CD14-positive monocyte (primary cell): ENCODE measurements at regions not wholly inside any gene's neighbourhood (a gene's known extent, or its start where the extent isn't known, plus 50 kb on each side); places are given as distances from the start of the nearest gene placed in this dataset.

Experiments used
- DNase-seq, 3 donors: peaks; one replicate each; pipeline ENCODE4 v3.0.0-alpha.2; 2011 to 2022
- H2AFZ ChIP-seq: 2 replicates; pipeline ENCODE4 v1.6.0; 2012; ENCODE audit warnings: mild to moderate bottlenecking, low read depth, low read length, inconsistent platforms; ENCODE audit not compliant: insufficient read depth, poor library complexity, severe bottlenecking
- H3K27ac ChIP-seq, 2 donors: 1 replicate in 1 of 2; 2 replicates in 1 of 2; pipeline ENCODE4 v1.5.1; 2012 to 2013; ENCODE audit warnings: low read length in 2 of 2, control low read depth in 1 of 2, inconsistent platforms in 1 of 2, low read depth in 1 of 2, mild to moderate bottlenecking in 1 of 2
- H3K27me3 ChIP-seq, 2 donors: one replicate each; pipeline versions ENCODE4 v1.6.0 to v1.6.1; 2011 to 2013; ENCODE audit warnings: low read length in 2 of 2; ENCODE audit not compliant: control insufficient read depth in 2 of 2, insufficient read depth in 2 of 2
- H3K36me3 ChIP-seq, 2 donors: replicated peaks in 1 of 2; 1 replicate in 1 of 2; 2 replicates in 1 of 2; pipeline versions ENCODE4 v1.5.1 to v1.6.1; 2012 to 2013; ENCODE audit warnings: low read length in 2 of 2, control low read depth in 1 of 2, inconsistent platforms in 1 of 2, mild to moderate bottlenecking in 1 of 2; ENCODE audit not compliant: insufficient read depth in 2 of 2, control insufficient read depth in 1 of 2
- H3K4me1 ChIP-seq, 2 donors: 1 replicate in 1 of 2; 2 replicates in 1 of 2; pipeline versions ENCODE4 v1.5.1 to v1.6.1; 2012 to 2013; ENCODE audit warnings: low read length in 2 of 2, control low read depth in 1 of 2, inconsistent platforms in 1 of 2, mild to moderate bottlenecking in 1 of 2, moderate library complexity in 1 of 2; ENCODE audit not compliant: insufficient read depth in 2 of 2, control insufficient read depth in 1 of 2
- H3K4me2 ChIP-seq: replicated peaks from 2 replicates; pipeline ENCODE3; 2012; ENCODE audit warnings: low read length, moderate library complexity, mild to moderate bottlenecking; ENCODE audit not compliant: poor library complexity, severe bottlenecking; ENCODE audit errors: extremely low read depth
- H3K4me3 ChIP-seq, 3 experiments: fragments of 200-600 bp in 1 of 3; sonication (generic) in 1 of 3; replicated peaks in 1 of 3; 1 replicate in 2 of 3; 2 replicates in 1 of 3; pipeline ENCODE4 v1.5.1; 2011 to 2013; ENCODE audit warnings: low read length in 3 of 3, mild to moderate bottlenecking in 3 of 3, control low read depth in 2 of 3, low read depth in 2 of 3, inconsistent platforms in 1 of 3, moderate library complexity in 1 of 3
- H3K79me2 ChIP-seq: 2 replicates; pipeline ENCODE4 v1.6.0; 2012; ENCODE audit warnings: mild to moderate bottlenecking, control low read depth, inconsistent platforms, low read length, moderate library complexity; ENCODE audit not compliant: insufficient read depth
- H3K9ac ChIP-seq: 2 replicates; pipeline ENCODE4 v1.6.0; 2017; ENCODE audit warnings: low read length, mild to moderate bottlenecking; ENCODE audit not compliant: insufficient read depth, poor library complexity, severe bottlenecking
- H3K9me3 ChIP-seq, 2 donors: replicated peaks in 1 of 2; 1 replicate in 1 of 2; 2 replicates in 1 of 2; pipeline versions ENCODE4 v1.5.1 to v1.6.1; 2012 to 2013; ENCODE audit warnings: low read length in 2 of 2, control low read depth in 1 of 2; ENCODE audit not compliant: control insufficient read depth in 1 of 2, insufficient read depth in 1 of 2
- H4K20me1 ChIP-seq: 2 replicates; pipeline ENCODE4 v1.6.0; 2012; ENCODE audit warnings: mild to moderate bottlenecking, low read length, control low read depth, moderate library complexity; ENCODE audit not compliant: insufficient read depth
- H3K27ac Mint-ChIP-seq, 7 donors: one replicate each; pipeline ENCODE4 v1.8.0; 2020; ENCODE audit warnings: mild to moderate bottlenecking in 7 of 7, mixed read lengths in 7 of 7, moderate library complexity in 6 of 7, inconsistent platforms in 2 of 7
- H3K27me3 Mint-ChIP-seq, 3 donors: one replicate each; pipeline ENCODE4 v1.8.0; 2021 to 2022; ENCODE audit warnings: low read depth in 3 of 3, mild to moderate bottlenecking in 3 of 3, mixed read lengths in 3 of 3, moderate library complexity in 3 of 3, inconsistent platforms in 1 of 3
- H3K36me3 Mint-ChIP-seq, 2 donors: one replicate each; pipeline ENCODE4 v1.8.0; 2020; ENCODE audit warnings: mixed read lengths in 2 of 2, inconsistent platforms in 1 of 2, mild to moderate bottlenecking in 1 of 2
- H3K4me1 Mint-ChIP-seq: one replicate; pipeline ENCODE4 v1.8.0; 2020; ENCODE audit warnings: mild to moderate bottlenecking, mixed read lengths
- H3K4me3 Mint-ChIP-seq, 2 donors: one replicate each; pipeline ENCODE4 v1.8.0; 2020; ENCODE audit warnings: mild to moderate bottlenecking in 2 of 2, mixed read lengths in 2 of 2, moderate library complexity in 1 of 2
- H3K9me3 Mint-ChIP-seq, 7 donors: one replicate each; pipeline ENCODE4 v1.8.0; 2020 to 2022; ENCODE audit warnings: mixed read lengths in 7 of 7, mild to moderate bottlenecking in 6 of 7, moderate library complexity in 6 of 7, inconsistent platforms in 2 of 7
- CTCF ChIP-seq: fragments of 200-600 bp; IDR thresholded peaks from one replicate; pipeline ENCODE4 v1.8.0; 2022; ENCODE audit warnings: antibody characterized with exemption, mild to moderate bottlenecking
- WGBS: methylation state at CpG from one replicate; pipeline ENCODE4 v1.1.5; 2013; ENCODE audit warnings: missing lambda C conversion rate; ENCODE audit not compliant: insufficient coverage; 5-methylcytosine and 5-hydroxymethylcytosine counted together
- intact Hi-C, 2 donors: fragments of 100-400 bp; cut with micrococcal nuclease; formaldehyde crosslinking; loops; one replicate each; pipeline versions ENCODE4 v1.15.0 to v1.15.1; 2023

- Histone ChIP-seq H3K4me2 (no peak overlapping the region), H3K4me1 (no peaks in the 10 kb centered on the region), H3K9me3 (peaks cover 10 to 16% of the 10 kb centered on the region in 2 donors), H3K27me3 (no peaks in the 10 kb centered on the region), H3K79me2 (no peaks in the 10 kb centered on the region), H2AFZ (no peak overlapping the region), H3K27ac (no peak overlapping the region), H3K9ac (no peak overlapping the region), H4K20me1 (no peaks in the 10 kb centered on the region), H3K4me3 (no peak overlapping the region), H3K36me3 (no peaks in the 10 kb centered on the region)
- no peaks in the 10 kb centered on the region for H3K4me1 Mint-ChIP-seq
- H3K4me3 Mint-ChIP-seq, result no peak overlapping the region
- H3K27ac Mint-ChIP-seq, result no peak overlapping the region
- peaks cover 0 to 3% of the 10 kb centered on the region in 2 donors for H3K36me3 Mint-ChIP-seq
- H3K27me3 Mint-ChIP-seq, result peaks cover 0 to 1% (median 0%) of the 10 kb centered on the region in 3 donors
- no peak for TF ChIP-seq CTCF
- intact Hi-C loops, result no loop called here
- no peak for DNase-seq
- H3K9me3 Mint-ChIP-seq, result peaks cover 12 to 40% (median 22%) of the 10 kb centered on the region in 7 donors
Measured at GRCh38 chr6:44761046-44761445, 373.5 kb downstream of the CDC5L start.

- Mint-ChIP-seq H3K36me3 (peaks cover 0 to 3% of the 10 kb centered on the region in 2 donors), H3K4me3 (no peak overlapping the region), H3K9me3 (peaks cover 12 to 40% (median 23%) of the 10 kb centered on the region in 7 donors), H3K4me1 (no peaks in the 10 kb centered on the region), H3K27ac (no peak overlapping the region), H3K27me3 (peaks cover 0 to 1% (median 0%) of the 10 kb centered on the region in 3 donors)
- Histone ChIP-seq H3K4me2 (no peak overlapping the region), H4K20me1 (no peaks in the 10 kb centered on the region), H3K9ac (no peak overlapping the region), H3K36me3 (no peaks in the 10 kb centered on the region), H3K27ac (no peak overlapping the region), H3K27me3 (no peaks in the 10 kb centered on the region), H2AFZ (no peak overlapping the region), H3K79me2 (no peaks in the 10 kb centered on the region), H3K4me3 (no peak overlapping the region), H3K4me1 (no peaks in the 10 kb centered on the region), H3K9me3 (peaks cover 10 to 16% of the 10 kb centered on the region in 2 donors)
- WGBS, result no CpG with 5 or more reads among the region's 1 CpG
- no peak for TF ChIP-seq CTCF
- DNase-seq, result no peak
- intact Hi-C loops, result no loop called here
Measured at GRCh38 chr6:44762496-44762895, 375.0 kb downstream of the CDC5L start.
